AG08395 (cell line): ENCODE measurements at regions not wholly inside any gene's neighbourhood (a gene's known extent, or its start where the extent isn't known, plus 50 kb on each side); places are given as distances from the start of the nearest gene placed in this dataset.

ENCODE experiments used
- DNase-seq: peaks from one replicate; pipeline ENCODE4 v3.0.0; 2012; ENCODE audit warnings: mixed read lengths, low spot score

DNA sequence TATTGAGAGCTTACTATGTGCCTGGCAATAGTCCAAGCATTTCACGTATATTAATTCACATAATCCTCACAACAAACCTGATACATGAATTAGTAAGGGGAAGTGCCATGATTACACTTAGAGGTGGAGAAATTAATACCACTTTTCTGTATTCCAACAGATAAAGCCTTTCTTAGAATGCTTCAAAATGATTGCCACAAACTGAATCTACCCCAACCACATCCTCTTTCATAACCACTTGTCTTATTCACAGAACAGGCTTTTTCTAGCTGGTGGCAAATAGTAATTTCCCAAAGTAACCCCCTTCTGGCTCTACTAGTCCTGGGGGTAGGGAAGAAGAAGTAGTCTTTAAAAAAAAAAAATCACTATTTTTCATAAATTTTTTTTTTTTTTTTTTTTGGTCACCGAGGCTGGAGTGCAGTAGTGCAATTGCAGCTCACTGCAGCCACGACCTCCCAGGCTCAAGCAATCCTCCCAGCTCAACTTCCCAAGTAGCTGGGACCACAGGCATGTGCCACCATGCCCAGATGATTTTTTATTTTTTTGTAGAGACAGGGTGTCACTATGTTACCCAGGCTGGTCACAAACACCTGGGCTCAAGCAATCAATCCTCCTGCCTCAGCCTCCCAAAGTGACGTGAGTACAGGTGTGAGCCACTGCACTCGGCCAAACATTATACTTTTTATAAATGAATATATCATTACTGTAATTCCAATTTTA is 59.0 kb upstream of the ARID2 start:
- DNase-seq, result peak; percentile 10

DNA sequence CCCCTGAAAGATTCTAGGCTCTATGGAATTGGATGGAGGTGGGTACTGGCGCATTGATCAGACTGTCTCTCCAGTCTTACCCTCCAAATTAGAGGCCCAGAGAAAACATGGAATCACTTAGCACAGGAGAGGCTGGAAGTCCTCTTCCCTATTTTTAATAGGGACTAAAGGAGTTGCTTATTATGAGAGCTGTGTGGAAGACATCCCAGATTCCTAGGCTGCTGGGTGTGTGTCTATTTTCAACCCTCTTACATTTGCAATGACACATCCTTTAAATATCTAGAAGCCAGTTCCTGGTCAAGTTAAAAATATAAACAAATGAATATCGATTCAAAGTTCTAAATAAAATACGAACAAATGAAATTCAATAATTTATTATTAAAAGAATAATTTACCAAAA is 58.3 kb upstream of the ARID2 start:
- peak; percentile 63 for DNase-seq

DNA sequence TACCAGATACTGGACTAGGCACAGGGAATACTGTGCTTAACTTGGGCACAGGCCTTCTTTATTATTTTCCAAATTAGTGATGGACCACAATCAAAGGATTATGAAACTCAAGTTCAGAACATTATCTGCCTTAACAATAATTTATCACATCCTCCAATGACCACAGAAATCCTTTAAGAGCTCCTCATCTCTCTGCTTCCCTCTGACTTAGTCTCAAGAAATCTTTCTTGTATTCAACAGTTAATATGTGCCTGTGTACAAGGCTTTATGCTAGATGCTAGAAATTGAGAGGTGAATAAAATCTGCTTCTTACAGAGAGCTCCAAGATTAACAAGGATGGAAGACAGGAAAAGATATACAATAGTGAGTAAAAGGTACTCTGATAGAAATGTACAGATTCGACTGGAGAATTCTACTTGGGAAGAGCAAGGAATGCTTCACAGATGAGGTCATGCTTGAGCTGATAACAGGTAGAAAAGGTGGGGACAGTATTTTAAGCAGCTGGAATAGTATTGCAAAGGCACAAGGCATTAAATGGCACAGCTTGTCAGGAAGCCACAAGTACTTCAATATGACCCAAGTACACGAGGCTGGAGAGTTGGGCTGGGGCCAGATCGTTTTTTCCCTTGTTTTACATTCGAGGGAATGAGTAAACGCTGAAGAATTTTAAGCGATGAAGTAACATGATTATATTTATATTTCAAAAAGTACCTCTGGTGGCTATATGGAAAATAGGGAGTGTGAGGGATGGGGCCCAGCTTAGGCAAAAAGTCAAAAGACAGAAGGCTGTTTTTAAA is 55.1 kb upstream of the ARID2 start:
- peak; percentile 60 for DNase-seq

DNA sequence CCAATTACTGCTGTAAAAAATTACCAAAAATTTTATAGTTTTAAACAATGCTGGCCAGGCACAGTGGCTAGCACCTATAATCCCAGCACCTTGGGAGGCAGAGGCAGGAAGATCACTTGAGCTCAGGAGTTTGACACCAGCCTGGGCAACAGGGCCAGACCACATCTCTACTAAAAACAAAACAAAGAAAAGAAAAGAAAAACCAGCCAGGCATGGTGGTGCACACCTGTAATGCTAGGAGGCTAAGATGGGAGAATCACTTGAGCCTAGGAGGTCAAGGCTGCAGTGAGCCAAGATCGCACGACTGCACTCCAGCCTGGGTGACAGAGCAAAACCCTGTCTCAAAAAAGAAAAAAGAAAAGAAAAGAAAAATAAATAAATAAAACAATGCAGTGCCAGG is 54.0 kb upstream of the ARID2 start:
- DNase-seq, result no peak
